Right forelimb (tissue), 1 donor: ENCODE measurements at regions not wholly inside any gene's neighbourhood (a gene's known extent, or its start where the extent isn't known, plus 50 kb on each side); places are given as distances from the start of the nearest gene placed in this dataset.

Experiments
- DNase-seq: peaks from one replicate; pipeline ENCODE4 v3.0.0-alpha.2; 2018

DNA sequence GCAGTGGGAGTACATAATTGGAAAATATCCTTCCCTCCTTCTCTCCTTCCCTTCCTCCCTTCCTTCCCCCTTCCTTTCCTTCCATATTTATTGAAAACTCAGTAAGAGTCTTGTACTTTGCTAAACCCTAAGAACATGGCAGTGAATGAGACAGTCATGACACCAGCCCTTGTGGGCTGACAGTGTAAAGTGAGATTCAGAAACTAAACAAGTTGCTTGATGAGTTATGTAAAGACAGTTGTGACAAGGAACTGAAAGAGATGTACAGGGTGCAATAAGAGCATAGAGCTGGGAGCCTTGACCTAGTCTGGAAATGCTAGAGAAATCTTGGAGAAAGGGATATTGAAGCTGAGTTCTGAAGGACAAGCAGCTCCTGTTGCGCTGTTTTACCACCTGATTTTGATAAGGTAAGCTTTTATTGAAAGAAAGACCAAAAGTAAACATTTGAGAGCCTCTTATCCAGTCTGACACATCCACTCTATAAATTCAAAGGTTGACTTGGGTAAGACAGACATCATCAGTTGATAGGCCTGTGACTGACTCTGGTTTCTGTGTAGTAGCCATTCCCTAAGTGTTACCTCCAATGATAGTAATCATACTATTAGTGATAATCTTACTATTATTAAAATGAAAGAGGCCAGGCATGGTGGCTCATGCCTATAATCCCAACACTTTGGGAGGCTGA lies 66.5 kb upstream of the SKOR2 start:
- DNase-seq: no peak

DNA sequence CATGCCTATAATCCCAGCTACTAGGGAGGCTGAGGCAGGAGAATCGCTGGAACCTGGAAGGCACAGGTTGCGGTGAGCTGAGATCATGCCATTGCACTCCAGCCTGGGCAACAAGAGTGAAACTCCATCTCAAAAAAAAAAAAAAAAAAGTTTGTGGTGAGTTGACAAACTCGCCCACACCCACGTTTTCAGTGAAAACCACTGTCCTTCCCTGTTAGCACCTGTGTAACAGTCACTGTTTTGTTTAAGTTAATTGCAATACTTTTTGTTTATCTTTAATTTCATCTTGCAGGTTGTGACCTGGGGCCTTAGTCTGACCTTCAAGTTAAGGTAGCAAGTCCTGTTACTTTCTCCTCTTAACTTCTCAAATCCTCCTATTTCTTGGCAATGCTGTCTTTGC lies 65.5 kb upstream of the SKOR2 start:
- DNase-seq: no peak

DNA sequence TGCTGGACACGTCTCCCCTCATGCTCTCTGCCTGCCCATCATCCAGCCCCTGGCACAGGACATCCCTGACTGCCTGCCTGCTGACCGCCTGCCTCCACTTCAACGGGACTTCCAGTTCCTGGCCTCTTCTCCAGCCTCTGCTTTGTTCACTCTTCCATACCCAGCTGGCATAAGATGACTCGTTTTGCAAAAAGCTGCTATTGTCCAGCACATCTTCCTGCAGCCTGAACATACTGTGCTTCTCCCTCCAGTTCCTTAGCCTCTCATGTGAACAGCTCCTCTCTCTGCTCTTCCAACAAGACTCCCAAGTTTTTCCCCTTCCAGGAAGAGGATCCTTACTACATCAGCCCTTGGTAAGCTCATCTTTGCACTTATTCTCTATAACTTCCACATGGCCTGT lies 62.4 kb upstream of the SKOR2 start:
- DNase-seq: no peak

DNA sequence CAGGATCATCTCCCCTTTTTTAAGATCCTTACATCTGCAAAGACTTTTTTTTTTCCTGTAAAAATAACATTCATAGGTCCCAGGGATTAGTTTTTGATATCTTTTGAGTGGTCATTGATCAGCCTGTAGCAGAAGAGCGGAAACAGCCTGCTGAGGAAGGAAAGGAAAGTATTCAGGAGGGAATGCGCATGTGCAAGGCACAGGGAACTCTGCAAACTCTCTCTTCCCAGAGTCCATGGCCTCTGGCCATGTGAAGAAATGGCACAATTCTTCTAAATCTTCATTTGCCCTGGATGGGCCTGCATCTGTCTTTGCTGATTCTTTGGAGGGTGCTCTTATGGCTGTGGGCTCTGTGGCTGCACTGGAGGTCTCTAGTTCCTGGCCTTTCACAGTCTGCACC lies 60.1 kb upstream of the SKOR2 start:
- no peak for DNase-seq
